ENCODE measurements at regions not wholly inside any gene's neighbourhood (a gene's known extent, or its start where the extent isn't known, plus 50 kb on each side); places are given as distances from the start of the nearest gene placed in this dataset.

DNA sequence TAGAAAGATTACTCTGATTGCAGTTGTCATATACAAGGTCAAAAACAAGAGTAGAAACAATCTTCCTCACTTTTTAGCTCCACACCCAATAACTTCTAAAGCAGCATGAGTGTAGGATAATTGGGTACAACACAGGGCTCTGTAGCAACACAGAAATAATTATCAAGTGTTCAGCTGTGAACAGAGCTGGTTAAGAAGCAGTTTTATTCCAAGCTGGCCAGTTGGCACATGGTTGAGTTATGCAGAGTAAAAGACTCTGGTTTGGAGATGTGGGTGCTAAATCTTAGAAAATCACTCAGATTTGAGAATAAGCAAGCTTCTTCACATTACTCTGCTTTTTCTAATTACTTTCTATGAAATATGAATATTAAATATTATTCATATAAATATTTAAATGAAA lies 118.5 kb downstream of the KIF2B start:
- TF ChIP-seq, protein P1, sequence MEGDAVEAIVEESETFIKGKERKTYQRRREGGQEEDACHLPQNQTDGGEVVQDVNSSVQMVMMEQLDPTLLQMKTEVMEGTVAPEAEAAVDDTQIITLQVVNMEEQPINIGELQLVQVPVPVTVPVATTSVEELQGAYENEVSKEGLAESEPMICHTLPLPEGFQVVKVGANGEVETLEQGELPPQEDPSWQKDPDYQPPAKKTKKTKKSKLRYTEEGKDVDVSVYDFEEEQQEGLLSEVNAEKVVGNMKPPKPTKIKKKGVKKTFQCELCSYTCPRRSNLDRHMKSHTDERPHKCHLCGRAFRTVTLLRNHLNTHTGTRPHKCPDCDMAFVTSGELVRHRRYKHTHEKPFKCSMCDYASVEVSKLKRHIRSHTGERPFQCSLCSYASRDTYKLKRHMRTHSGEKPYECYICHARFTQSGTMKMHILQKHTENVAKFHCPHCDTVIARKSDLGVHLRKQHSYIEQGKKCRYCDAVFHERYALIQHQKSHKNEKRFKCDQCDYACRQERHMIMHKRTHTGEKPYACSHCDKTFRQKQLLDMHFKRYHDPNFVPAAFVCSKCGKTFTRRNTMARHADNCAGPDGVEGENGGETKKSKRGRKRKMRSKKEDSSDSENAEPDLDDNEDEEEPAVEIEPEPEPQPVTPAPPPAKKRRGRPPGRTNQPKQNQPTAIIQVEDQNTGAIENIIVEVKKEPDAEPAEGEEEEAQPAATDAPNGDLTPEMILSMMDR (conservative IDR thresholded peaks at IDR 0.05; ENCODE audit: low read length) = no peak
- no peak for TF ChIP-seq EZH2phosphoT487 (IDR thresholded peaks at IDR 0.05; ENCODE audit: borderline replicate concordance, low read depth, low read length)
- H3K4me3 ChIP-seq (ENCODE audit: low read depth, low read length, poor library complexity, severe bottlenecking) = no peak overlapping the region
- H4K20me1 ChIP-seq (ENCODE audit: insufficient read depth, low read length) = no peaks in the 10 kb centered on the region
- no peaks in the 10 kb centered on the region for H3K4me1 ChIP-seq (ENCODE audit: insufficient read depth, low read length, poor library complexity, severe bottlenecking)
- no TSS peak for BruUV-seq (replicated peaks)
- DNase-seq (ENCODE audit: low spot score) = no peak
- no peak overlapping the region for H3K4me2 ChIP-seq (ENCODE audit: low read length)
- ChIA-PET CTCF (ENCODE audit: unreplicated experiment) (no interaction called here), POLR2A (no interaction called here)
- H3K9me3 ChIP-seq (ENCODE audit: low read length) = no peaks in the 10 kb centered on the region
- intact Hi-C loops (cut with micrococcal nuclease; ENCODE audit: unreplicated experiment) = no loop called here
- no peak overlapping the region for H3K27ac ChIP-seq (ENCODE audit: low read depth, low read length, poor library complexity, severe bottlenecking)
- H3K9me2 ChIP-seq (ENCODE audit: insufficient read depth, low read length) = no peaks in the 10 kb centered on the region
- no peak overlapping the region for H2AFZ ChIP-seq (ENCODE audit: low read length)
- no peaks in the 10 kb centered on the region for H3K79me2 ChIP-seq (ENCODE audit: insufficient read depth, low read depth, low read length)
- no peaks in the 10 kb centered on the region for H3K36me3 ChIP-seq (ENCODE audit: insufficient read depth, low read length)

- Histone ChIP-seq H3K4me2 (ENCODE audit: low read length) (no peak overlapping the region), H2AFZ (ENCODE audit: low read length) (no peak overlapping the region), H3K4me1 (ENCODE audit: insufficient read depth, low read length, poor library complexity, severe bottlenecking) (no peaks in the 10 kb centered on the region), H3K79me2 (ENCODE audit: insufficient read depth, low read depth, low read length) (no peaks in the 10 kb centered on the region), H4K20me1 (ENCODE audit: insufficient read depth, low read length) (no peaks in the 10 kb centered on the region), H3K9me3 (ENCODE audit: low read length) (no peaks in the 10 kb centered on the region), H3K4me3 (ENCODE audit: low read depth, low read length, poor library complexity, severe bottlenecking) (no peak overlapping the region), H3K9me2 (ENCODE audit: insufficient read depth, low read length) (no peaks in the 10 kb centered on the region), H3K27ac (ENCODE audit: low read depth, low read length, poor library complexity, severe bottlenecking) (no peak overlapping the region), H3K36me3 (ENCODE audit: insufficient read depth, low read length) (no peaks in the 10 kb centered on the region)
- intact Hi-C loops (cut with micrococcal nuclease; ENCODE audit: unreplicated experiment) = no loop called here
- BruUV-seq (replicated peaks) = no TSS peak
- TF ChIP-seq, protein P1 (conservative IDR thresholded peaks at IDR 0.05; ENCODE audit: low read length) = no peak
- TF ChIP-seq EZH2phosphoT487 (IDR thresholded peaks at IDR 0.05; ENCODE audit: borderline replicate concordance, low read depth, low read length) = no peak
- DNase-seq (ENCODE audit: low spot score) = no peak
- CTCF ChIA-PET (ENCODE audit: unreplicated experiment) = no interaction called here
- POLR2A ChIA-PET = no interaction called here
These were observed 119.7 kb downstream of the KIF2B start for GRCh38 chr17:53942436-53942835.

- no peaks in the 10 kb centered on the region for H3K9me3 ChIP-seq (ENCODE audit: low read length)
- no peaks in the 10 kb centered on the region for H3K4me1 ChIP-seq (ENCODE audit: insufficient read depth, low read length, poor library complexity, severe bottlenecking)
- ChIA-PET CTCF (ENCODE audit: unreplicated experiment) (no interaction called here), POLR2A (no interaction called here)
- no peaks in the 10 kb centered on the region for H3K36me3 ChIP-seq (ENCODE audit: insufficient read depth, low read length)
- H3K4me3 ChIP-seq (ENCODE audit: low read depth, low read length, poor library complexity, severe bottlenecking) = no peak overlapping the region
- H3K9me2 ChIP-seq (ENCODE audit: insufficient read depth, low read length) = no peaks in the 10 kb centered on the region
- TF ChIP-seq, protein P1 (conservative IDR thresholded peaks at IDR 0.05; ENCODE audit: low read length) = no peak
- no peak for TF ChIP-seq EZH2phosphoT487 (IDR thresholded peaks at IDR 0.05; ENCODE audit: borderline replicate concordance, low read depth, low read length)
- intact Hi-C loops (cut with micrococcal nuclease; ENCODE audit: unreplicated experiment) = no loop called here
- H3K27ac ChIP-seq (ENCODE audit: low read depth, low read length, poor library complexity, severe bottlenecking) = no peak overlapping the region
- no peaks in the 10 kb centered on the region for H4K20me1 ChIP-seq (ENCODE audit: insufficient read depth, low read length)
- H3K79me2 ChIP-seq (ENCODE audit: insufficient read depth, low read depth, low read length) = no peaks in the 10 kb centered on the region
- H2AFZ ChIP-seq (ENCODE audit: low read length) = no peak overlapping the region
- DNase-seq (ENCODE audit: low spot score) = no peak
- no peak overlapping the region for H3K4me2 ChIP-seq (ENCODE audit: low read length)
- no TSS peak for BruUV-seq (replicated peaks)
These were observed 120.2 kb downstream of the KIF2B start for GRCh38 chr17:53942898-53943297.
